H9 (cell line): ENCODE measurements at regions not wholly inside any gene's neighbourhood (a gene's known extent, or its start where the extent isn't known, plus 50 kb on each side); places are given as distances from the start of the nearest gene placed in this dataset.

Source experiments
- DNase-seq: peaks from one replicate; pipeline ENCODE4 v3.0.0-alpha.2; 2017
- H2AFZ ChIP-seq: one replicate; pipeline ENCODE4 v1.6.1; 2013; ENCODE audit warnings: mild to moderate bottlenecking, low read length, control low read depth, moderate library complexity
- H2AK5ac ChIP-seq: 2 replicates; pipeline ENCODE4 v1.6.1; 2013; ENCODE audit warnings: low read length, control low read depth, mixed read lengths; ENCODE audit not compliant: insufficient read length
- H2BK120ac ChIP-seq: one replicate; pipeline ENCODE4 v1.6.1; 2013; ENCODE audit warnings: low read depth, mild to moderate bottlenecking, low read length, control low read depth, inconsistent platforms; ENCODE audit not compliant: poor library complexity, severe bottlenecking
- H2BK12ac ChIP-seq: 2 replicates; pipeline ENCODE4 v1.6.1; 2013; ENCODE audit warnings: low read length, control low read depth, mixed read lengths, low read depth; ENCODE audit not compliant: insufficient read length
- H2BK15ac ChIP-seq: 2 replicates; pipeline ENCODE4 v1.6.1; 2013; ENCODE audit warnings: low read depth, low read length, control low read depth
- H2BK20ac ChIP-seq: one replicate; pipeline ENCODE4 v1.6.1; 2013; ENCODE audit warnings: low read depth, mild to moderate bottlenecking, low read length, control low read depth, inconsistent platforms; ENCODE audit not compliant: poor library complexity, severe bottlenecking
- H2BK5ac ChIP-seq: 2 replicates; pipeline ENCODE4 v1.6.1; 2013; ENCODE audit warnings: low read length, control low read depth, mixed read lengths; ENCODE audit not compliant: insufficient read length
- H3K14ac ChIP-seq: 2 replicates; pipeline ENCODE4 v1.6.1; 2013; ENCODE audit warnings: low read length, control low read depth; ENCODE audit not compliant: insufficient read depth
- H3K18ac ChIP-seq: 2 replicates; pipeline ENCODE4 v1.6.1; 2013; ENCODE audit warnings: low read depth, mild to moderate bottlenecking, mixed read lengths, low read length, control low read depth; ENCODE audit not compliant: insufficient read length
- H3K23ac ChIP-seq: 2 replicates; pipeline ENCODE4 v1.6.1; 2013; ENCODE audit warnings: low read length, control low read depth, mixed read lengths, low read depth; ENCODE audit not compliant: insufficient read length
- H3K23me2 ChIP-seq: 2 replicates; pipeline ENCODE4 v1.6.1; 2013; ENCODE audit warnings: low read depth, mild to moderate bottlenecking, mixed read lengths, low read length, control low read depth; ENCODE audit not compliant: insufficient read length, poor library complexity, severe bottlenecking
- H3K27ac ChIP-seq: 2 replicates; pipeline ENCODE4 v1.5.1; 2013; ENCODE audit warnings: low read length, control low read depth, mixed read lengths, low read depth; ENCODE audit not compliant: insufficient read length
- H3K27me3 ChIP-seq: 2 replicates; pipeline ENCODE4 v1.6.1; 2013; ENCODE audit warnings: low read length, control low read depth, inconsistent platforms; ENCODE audit not compliant: insufficient read depth
- H3K4ac ChIP-seq: 2 replicates; pipeline ENCODE4 v1.6.1; 2013; ENCODE audit warnings: low read depth, mild to moderate bottlenecking, control low read depth, inconsistent platforms, low read length, moderate library complexity
- H3K4me1 ChIP-seq: 2 replicates; pipeline ENCODE4 v1.6.1; 2013; ENCODE audit warnings: low read length, control low read depth, inconsistent platforms; ENCODE audit not compliant: insufficient read depth
- H3K4me2 ChIP-seq: 2 replicates; pipeline ENCODE4 v1.6.1; 2013; ENCODE audit warnings: low read length, control low read depth, mixed read lengths; ENCODE audit not compliant: insufficient read length, insufficient read depth
- H3K56ac ChIP-seq: 2 replicates; pipeline ENCODE4 v1.6.1; 2013; ENCODE audit warnings: low read depth, mild to moderate bottlenecking, mixed read lengths, low read length, control low read depth; ENCODE audit not compliant: insufficient read length
- H3K79me1 ChIP-seq: 2 replicates; pipeline ENCODE4 v1.6.1; 2013; ENCODE audit warnings: low read depth, mild to moderate bottlenecking, moderate library complexity, low read length, control low read depth, inconsistent platforms; ENCODE audit not compliant: insufficient read depth, poor library complexity, severe bottlenecking
- H3K79me2 ChIP-seq: 2 replicates; pipeline ENCODE4 v1.6.1; 2013; ENCODE audit warnings: low read length, control low read depth, inconsistent platforms; ENCODE audit not compliant: insufficient read depth
- H3K9ac ChIP-seq: 2 replicates; pipeline ENCODE4 v1.6.1; 2013; ENCODE audit warnings: low read length, control low read depth, mixed read lengths; ENCODE audit not compliant: insufficient read length; ENCODE audit errors: extremely low read depth
- H3K9me3 ChIP-seq: one replicate; pipeline ENCODE4 v1.6.1; 2013; ENCODE audit warnings: low read depth, low read length, inconsistent platforms; ENCODE audit not compliant: control insufficient read depth
- H3T11ph ChIP-seq: one replicate; pipeline ENCODE4 v1.6.1; 2013; ENCODE audit warnings: mild to moderate bottlenecking, low read length, control low read depth, inconsistent platforms
- H4K20me1 ChIP-seq: one replicate; pipeline ENCODE4 v1.6.1; 2013; ENCODE audit not compliant: control insufficient read depth, insufficient read length, insufficient read depth
- H4K5ac ChIP-seq: 2 replicates; pipeline ENCODE4 v1.6.1; 2013; ENCODE audit warnings: low read depth, mild to moderate bottlenecking, mixed read lengths, low read length, control low read depth; ENCODE audit not compliant: insufficient read length
- H4K8ac ChIP-seq: replicated peaks from 2 replicates; pipeline ENCODE4 v1.6.1; 2013; ENCODE audit warnings: low read length, control low read depth, mixed read lengths, low read depth; ENCODE audit not compliant: insufficient read length
- H4K91ac ChIP-seq: 2 replicates; pipeline ENCODE4 v1.6.1; 2013; ENCODE audit warnings: low read depth, mild to moderate bottlenecking, moderate library complexity, mixed read lengths, low read length, control low read depth; ENCODE audit not compliant: insufficient read length
- H3K27ac Mint-ChIP-seq, 3 experiments: 2 replicates in 2 of 3; 3 replicates in 1 of 3; pipeline ENCODE4 v1.8.0; 2020 to 2021; ENCODE audit warnings: mixed read lengths in 3 of 3, mild to moderate bottlenecking in 1 of 3, moderate library complexity in 1 of 3
- H3K27me3 Mint-ChIP-seq: 2 replicates; pipeline ENCODE4 v1.8.0; 2021; ENCODE audit warnings: low read depth, mild to moderate bottlenecking, moderate library complexity, mixed read lengths
- H3K36me3 Mint-ChIP-seq, 3 experiments: 2 replicates in 2 of 3; 3 replicates in 1 of 3; pipeline ENCODE4 v1.8.0; 2020 to 2021; ENCODE audit warnings: low read depth in 3 of 3, mixed read lengths in 3 of 3; ENCODE audit not compliant: insufficient read depth in 1 of 3
- H3K4me1 Mint-ChIP-seq, 2 experiments: 2 replicates each; pipeline ENCODE4 v1.8.0; 2020; ENCODE audit warnings: mixed read lengths in 2 of 2
- H3K4me3 Mint-ChIP-seq, 2 experiments: 2 replicates in 1 of 2; 3 replicates in 1 of 2; pipeline ENCODE4 v1.8.0; 2020 to 2021; ENCODE audit warnings: mild to moderate bottlenecking in 2 of 2, mixed read lengths in 2 of 2, moderate library complexity in 1 of 2
- H3K9me3 Mint-ChIP-seq, 2 experiments: 2 replicates in 1 of 2; 3 replicates in 1 of 2; pipeline ENCODE4 v1.8.0; 2020; ENCODE audit warnings: mild to moderate bottlenecking in 2 of 2, mixed read lengths in 2 of 2, moderate library complexity in 1 of 2
- WGBS: extraction: QIAGEN DNeasy Blood & Tissue Kit; methylation state at CpG from one replicate; pipeline ENCODE4 v1.1.7; 2013; ENCODE audit warnings: missing lambda C conversion rate, low lambda C conversion rate, mixed read lengths; ENCODE audit not compliant: insufficient read length; ENCODE audit errors: extremely low coverage; 5-methylcytosine and 5-hydroxymethylcytosine counted together
- TF ChIP-seq, protein P1 (sequence below): fragments of 200-600 bp; sonication (generic); conservative IDR thresholded peaks from 3 replicates; pipeline ENCODE4 v1.8.0; 2021; ENCODE audit warnings: antibody characterized with exemption, mild to moderate bottlenecking

DNA sequence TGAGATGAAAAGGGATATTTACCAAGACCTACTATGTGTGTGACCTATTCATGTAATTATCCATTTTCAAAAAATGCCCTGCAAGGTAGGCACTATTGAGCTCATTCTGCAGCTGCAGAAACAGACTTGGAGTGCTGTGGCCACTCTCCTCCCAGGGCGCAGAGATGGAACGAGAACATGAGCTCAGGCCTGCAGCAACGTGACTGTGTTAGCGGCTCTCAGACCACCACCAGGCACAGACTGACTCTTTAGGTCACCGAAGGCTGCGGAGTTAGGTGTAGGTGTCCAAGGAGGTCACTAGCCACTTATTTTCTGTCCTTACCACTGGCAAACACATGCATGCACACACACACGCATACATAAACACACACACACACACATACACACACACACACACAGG is 271.4 kb upstream of the DIO3 start:
- no peaks in the 10 kb centered on the region for H3K27me3 ChIP-seq
- H4K8ac ChIP-seq, result no peak overlapping the region
- no peaks in the 10 kb centered on the region for H3K79me1 ChIP-seq
- no peak overlapping the region for H3K4me2 ChIP-seq
- no peak overlapping the region for H3K9ac ChIP-seq
- peaks cover 8% of the 10 kb centered on the region in 2 experiments for H3K9me3 Mint-ChIP-seq
- H3K18ac ChIP-seq, result no peak overlapping the region
- H3K14ac ChIP-seq, result peak overlapping the region; percentile 73; the same call in 1 of the 2 replicates
- H4K5ac ChIP-seq, result no peak overlapping the region
- WGBS, result no CpG with 5 or more reads among the region's 7 CpGs
- no peak overlapping the region for H3K23ac ChIP-seq
- peaks cover 39 to 48% of the 10 kb centered on the region in 2 experiments for H3K4me1 Mint-ChIP-seq
- H3K27ac Mint-ChIP-seq, result 0 out of 7 replicates have a peak overlapping the region, but pooled peaks of 1 of the 3 experiments have one; percentile 46
- peaks cover 2 to 8% (median 6%) of the 10 kb centered on the region in 3 experiments; a peak in 6 of 7 replicates for H3K36me3 Mint-ChIP-seq
- no peaks in the 10 kb centered on the region for H4K20me1 ChIP-seq
- no peak for DNase-seq
- no peaks in the 10 kb centered on the region for H3K9me3 ChIP-seq
- TF ChIP-seq, protein P1, sequence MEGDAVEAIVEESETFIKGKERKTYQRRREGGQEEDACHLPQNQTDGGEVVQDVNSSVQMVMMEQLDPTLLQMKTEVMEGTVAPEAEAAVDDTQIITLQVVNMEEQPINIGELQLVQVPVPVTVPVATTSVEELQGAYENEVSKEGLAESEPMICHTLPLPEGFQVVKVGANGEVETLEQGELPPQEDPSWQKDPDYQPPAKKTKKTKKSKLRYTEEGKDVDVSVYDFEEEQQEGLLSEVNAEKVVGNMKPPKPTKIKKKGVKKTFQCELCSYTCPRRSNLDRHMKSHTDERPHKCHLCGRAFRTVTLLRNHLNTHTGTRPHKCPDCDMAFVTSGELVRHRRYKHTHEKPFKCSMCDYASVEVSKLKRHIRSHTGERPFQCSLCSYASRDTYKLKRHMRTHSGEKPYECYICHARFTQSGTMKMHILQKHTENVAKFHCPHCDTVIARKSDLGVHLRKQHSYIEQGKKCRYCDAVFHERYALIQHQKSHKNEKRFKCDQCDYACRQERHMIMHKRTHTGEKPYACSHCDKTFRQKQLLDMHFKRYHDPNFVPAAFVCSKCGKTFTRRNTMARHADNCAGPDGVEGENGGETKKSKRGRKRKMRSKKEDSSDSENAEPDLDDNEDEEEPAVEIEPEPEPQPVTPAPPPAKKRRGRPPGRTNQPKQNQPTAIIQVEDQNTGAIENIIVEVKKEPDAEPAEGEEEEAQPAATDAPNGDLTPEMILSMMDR, result no peak
- no peak overlapping the region for H3K27ac ChIP-seq
- H2BK120ac ChIP-seq, result no peak overlapping the region
- no peak overlapping the region for H2BK12ac ChIP-seq
- no peak overlapping the region for H3K56ac ChIP-seq
- H2AFZ ChIP-seq, result no peak overlapping the region
- H2BK20ac ChIP-seq, result no peak overlapping the region
- no peak overlapping the region for H3K4ac ChIP-seq
- no peaks in the 10 kb centered on the region for H3K79me2 ChIP-seq
- peaks cover 10% of the 10 kb centered on the region for H3K27me3 Mint-ChIP-seq
- no peaks in the 10 kb centered on the region for H3K23me2 ChIP-seq
- H2BK15ac ChIP-seq, result no peak overlapping the region
- no peak overlapping the region for H2AK5ac ChIP-seq
- H3T11ph ChIP-seq, result no peak overlapping the region
- H3K4me3 Mint-ChIP-seq, result no peak overlapping the region
- no peak overlapping the region for H2BK5ac ChIP-seq
- no peak overlapping the region for H4K91ac ChIP-seq
- no peaks in the 10 kb centered on the region; the same call in 1 of the 2 replicates for H3K4me1 ChIP-seq
